Neural crest cell (in vitro differentiated cells): ENCODE measurements at regions not wholly inside any gene's neighbourhood (a gene's known extent, or its start where the extent isn't known, plus 50 kb on each side); places are given as distances from the start of the nearest gene placed in this dataset.

Experiments used
- DNase-seq: peaks from one replicate; pipeline ENCODE4 v3.0.0; 2021; ENCODE audit warnings: low read depth, mixed read lengths, low spot score
- H3K27ac Mint-ChIP-seq: one replicate; pipeline ENCODE4 v1.8.0; 2021; ENCODE audit warnings: mild to moderate bottlenecking, mixed read lengths; ENCODE audit not compliant: unreplicated experiment
- H3K27me3 Mint-ChIP-seq: 2 replicates; pipeline ENCODE4 v1.8.0; 2021; ENCODE audit warnings: low read depth, mild to moderate bottlenecking, mixed read lengths
- H3K36me3 Mint-ChIP-seq: 2 replicates; pipeline ENCODE4 v1.8.0; 2021; ENCODE audit warnings: low read depth, mild to moderate bottlenecking, mixed read lengths
- H3K4me1 Mint-ChIP-seq: 2 replicates; pipeline ENCODE4 v1.8.0; 2021; ENCODE audit warnings: mixed read lengths
- H3K4me3 Mint-ChIP-seq: one replicate; pipeline ENCODE4 v1.8.0; 2021; ENCODE audit warnings: mild to moderate bottlenecking, mixed read lengths
- H3K9me3 Mint-ChIP-seq: 2 replicates; pipeline ENCODE4 v1.8.0; 2021; ENCODE audit warnings: mixed read lengths
- TF ChIP-seq, protein P1 (sequence below): fragments of 200-600 bp; sonication (generic); conservative IDR thresholded peaks from 2 replicates; pipeline ENCODE4 v1.5.0; 2021; ENCODE audit warnings: antibody characterized with exemption, mild to moderate bottlenecking

DNA sequence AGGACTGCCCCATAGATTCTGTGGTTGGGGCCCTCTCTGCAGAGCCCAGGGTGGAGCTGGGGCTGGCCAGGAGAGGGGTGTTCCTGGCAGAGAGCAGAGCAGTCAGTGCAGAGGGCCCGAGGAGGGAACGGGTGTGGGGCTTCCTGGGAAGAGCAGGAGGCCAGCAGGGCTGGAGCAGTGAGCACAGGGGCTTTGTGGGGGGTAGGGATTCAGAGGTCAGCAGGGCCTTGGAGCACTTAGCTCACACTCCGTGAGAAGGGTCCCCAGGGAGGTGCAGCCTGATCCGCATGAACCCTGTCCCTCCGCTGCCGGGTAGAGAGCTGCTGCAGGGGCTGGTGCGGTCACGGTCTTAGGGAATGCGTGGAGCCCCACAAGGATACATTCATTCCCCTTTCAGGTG, 113.0 kb upstream of the CIBAR2 start:
- H3K9me3 Mint-ChIP-seq: no peaks in the 10 kb centered on the region
- no peak for DNase-seq
- H3K27me3 Mint-ChIP-seq: peaks cover 17% of the 10 kb centered on the region
- no peak overlapping the region for H3K4me3 Mint-ChIP-seq
- H3K27ac Mint-ChIP-seq: no peak overlapping the region
- TF ChIP-seq, protein P1, sequence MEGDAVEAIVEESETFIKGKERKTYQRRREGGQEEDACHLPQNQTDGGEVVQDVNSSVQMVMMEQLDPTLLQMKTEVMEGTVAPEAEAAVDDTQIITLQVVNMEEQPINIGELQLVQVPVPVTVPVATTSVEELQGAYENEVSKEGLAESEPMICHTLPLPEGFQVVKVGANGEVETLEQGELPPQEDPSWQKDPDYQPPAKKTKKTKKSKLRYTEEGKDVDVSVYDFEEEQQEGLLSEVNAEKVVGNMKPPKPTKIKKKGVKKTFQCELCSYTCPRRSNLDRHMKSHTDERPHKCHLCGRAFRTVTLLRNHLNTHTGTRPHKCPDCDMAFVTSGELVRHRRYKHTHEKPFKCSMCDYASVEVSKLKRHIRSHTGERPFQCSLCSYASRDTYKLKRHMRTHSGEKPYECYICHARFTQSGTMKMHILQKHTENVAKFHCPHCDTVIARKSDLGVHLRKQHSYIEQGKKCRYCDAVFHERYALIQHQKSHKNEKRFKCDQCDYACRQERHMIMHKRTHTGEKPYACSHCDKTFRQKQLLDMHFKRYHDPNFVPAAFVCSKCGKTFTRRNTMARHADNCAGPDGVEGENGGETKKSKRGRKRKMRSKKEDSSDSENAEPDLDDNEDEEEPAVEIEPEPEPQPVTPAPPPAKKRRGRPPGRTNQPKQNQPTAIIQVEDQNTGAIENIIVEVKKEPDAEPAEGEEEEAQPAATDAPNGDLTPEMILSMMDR: no peak
- no peaks in the 10 kb centered on the region for H3K36me3 Mint-ChIP-seq
- H3K4me1 Mint-ChIP-seq: peaks cover 51% of the 10 kb centered on the region

DNA sequence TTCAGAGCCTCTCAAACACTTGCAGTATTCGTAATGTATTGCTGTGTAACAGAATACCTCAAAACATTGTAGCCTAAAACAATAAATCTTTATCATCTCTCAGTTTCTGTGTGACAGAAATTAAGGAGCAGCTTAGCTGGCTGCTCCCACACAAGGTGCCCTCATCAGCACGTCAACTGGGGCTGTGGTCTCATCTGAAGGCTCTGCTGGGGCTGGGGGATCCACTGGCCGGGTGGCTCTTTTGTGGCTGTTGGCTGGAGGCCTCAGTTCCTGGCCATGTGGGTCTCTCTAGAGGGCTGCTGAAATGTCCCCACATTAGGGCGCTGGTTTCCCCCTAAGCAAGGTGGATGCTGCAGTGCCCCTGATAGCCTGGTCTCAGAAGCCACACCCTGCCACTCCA, 113.4 kb upstream of the CIBAR2 start:
- Mint-ChIP-seq H3K27me3 (peaks cover 21% of the 10 kb centered on the region), H3K36me3 (no peaks in the 10 kb centered on the region), H3K4me3 (no peak overlapping the region), H3K27ac (no peak overlapping the region), H3K4me1 (peaks cover 51% of the 10 kb centered on the region), H3K9me3 (peaks cover 2% of the 10 kb centered on the region)
- TF ChIP-seq, protein P1: no peak
- DNase-seq: no peak

DNA sequence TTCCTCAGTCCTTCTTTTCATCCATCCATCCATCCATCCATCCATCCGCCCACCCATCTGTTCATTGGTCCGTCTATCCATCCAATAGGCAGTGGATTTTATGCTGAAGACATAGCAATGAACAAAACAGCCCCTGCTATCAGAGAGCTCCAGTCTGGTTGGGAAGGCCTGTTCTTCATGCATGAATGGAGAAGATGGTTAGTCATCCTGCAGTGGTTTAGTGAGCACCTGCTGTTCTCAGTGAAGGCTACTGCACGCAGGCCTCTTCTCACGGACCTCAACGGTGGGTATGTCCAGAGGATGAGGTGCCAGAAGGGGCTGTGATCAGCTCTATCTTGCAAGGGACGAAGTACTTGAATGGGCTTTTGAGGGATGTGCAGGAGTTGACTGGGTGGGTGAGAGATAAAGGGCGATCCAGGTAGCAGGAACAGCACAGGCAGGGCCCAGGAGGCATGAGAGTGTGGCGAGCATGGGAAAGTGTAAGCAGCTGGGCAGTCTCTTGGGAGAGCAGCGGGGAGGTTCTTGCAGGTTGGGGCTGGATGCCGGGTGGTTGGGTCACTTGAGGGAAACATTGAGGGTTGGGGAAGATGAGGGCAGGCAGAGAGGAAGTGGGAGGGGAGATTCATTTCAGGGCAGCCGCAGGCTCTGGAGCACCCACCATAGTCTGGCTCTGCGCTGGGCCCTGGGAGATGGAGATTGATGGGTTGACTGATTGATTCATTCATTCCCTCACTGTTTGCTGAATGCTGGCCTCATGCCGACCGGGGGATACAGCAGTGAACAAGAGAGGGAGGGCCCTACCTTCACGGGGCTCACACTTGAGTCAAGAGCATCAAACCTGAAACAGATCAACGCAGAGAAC, 115.0 kb upstream of the CIBAR2 start:
- no peak for DNase-seq
- Mint-ChIP-seq H3K4me1 (peaks cover 48% of the 10 kb centered on the region), H3K27me3 (peaks cover 21% of the 10 kb centered on the region), H3K27ac (no peak overlapping the region), H3K9me3 (peaks cover 9% of the 10 kb centered on the region), H3K36me3 (no peaks in the 10 kb centered on the region), H3K4me3 (no peak overlapping the region)
- TF ChIP-seq, protein P1: no peak

DNA sequence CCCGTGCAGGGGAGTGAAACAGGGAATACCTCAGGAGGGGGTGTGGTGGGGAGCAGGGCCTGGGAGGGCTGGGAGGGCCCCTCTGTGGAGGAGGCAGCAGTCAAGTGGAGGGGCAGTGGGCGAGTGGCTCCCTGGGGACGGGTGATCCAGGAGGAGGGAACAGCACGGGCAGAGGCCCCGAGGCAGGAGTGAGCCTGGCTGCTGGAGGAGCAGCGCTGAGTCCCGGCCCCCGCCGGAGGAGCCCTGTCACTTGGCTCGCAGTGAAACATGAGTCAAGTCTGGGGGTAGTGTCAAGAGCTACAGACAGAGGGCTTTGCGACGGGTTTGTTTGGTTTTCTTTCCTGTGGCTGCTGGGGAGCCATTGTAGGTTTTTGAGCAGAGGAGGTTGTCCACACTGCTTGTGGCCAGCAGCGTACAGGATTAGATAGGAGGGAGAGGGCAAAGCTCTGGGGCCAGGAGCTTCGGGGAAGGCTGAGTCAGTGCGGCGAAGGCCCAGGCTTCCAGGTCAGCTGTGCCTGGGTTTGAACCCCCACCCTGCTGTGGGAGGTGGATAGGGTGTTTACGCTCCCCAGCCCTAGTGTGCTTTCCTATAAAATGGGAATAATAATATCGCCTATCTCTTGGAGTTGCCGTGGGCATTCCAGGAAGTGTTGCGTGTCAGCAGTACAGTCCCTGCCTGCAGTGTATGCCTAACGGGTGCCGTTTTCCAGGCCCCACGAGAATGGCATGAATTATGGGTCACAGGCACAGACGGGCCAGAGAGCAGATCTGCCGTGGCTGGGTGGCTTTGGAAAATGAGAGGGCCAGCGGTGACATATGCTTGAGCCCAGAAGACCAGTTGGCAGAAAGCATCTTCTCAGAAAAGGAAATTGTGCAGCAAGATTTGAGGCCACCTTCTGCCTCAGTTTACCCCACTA, 115.9 kb upstream of the CIBAR2 start:
- H3K27me3 Mint-ChIP-seq: peaks cover 20% of the 10 kb centered on the region

DNA sequence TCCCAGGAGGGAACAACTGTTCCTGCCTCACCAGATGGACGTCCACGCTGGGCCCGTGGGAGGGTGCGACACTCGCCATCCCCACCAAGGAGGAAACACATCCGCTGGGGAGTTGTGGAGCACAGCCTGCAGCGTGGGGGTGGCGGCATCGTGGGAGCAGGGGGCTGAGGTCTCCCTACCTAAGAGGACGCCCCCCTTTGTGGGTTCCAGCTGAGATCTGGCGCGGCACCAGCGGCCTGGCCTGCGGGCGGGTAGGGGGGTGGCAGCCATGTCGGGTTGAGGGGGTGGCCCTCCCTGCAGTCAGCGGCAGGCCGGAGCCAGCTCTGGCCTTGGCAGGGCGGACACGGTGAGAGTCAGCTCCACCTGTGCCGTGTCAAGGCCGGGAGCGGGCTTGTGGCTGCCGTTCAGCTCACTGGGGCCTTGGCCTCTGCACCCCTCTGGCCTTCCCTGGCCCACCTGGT, 116.7 kb upstream of the CIBAR2 start:
- Mint-ChIP-seq H3K27ac (no peak overlapping the region), H3K4me3 (no peak overlapping the region), H3K27me3 (peaks cover 22% of the 10 kb centered on the region), H3K4me1 (peaks cover 44% of the 10 kb centered on the region), H3K9me3 (peaks cover 9% of the 10 kb centered on the region), H3K36me3 (no peaks in the 10 kb centered on the region)
- TF ChIP-seq, protein P1: no peak
- DNase-seq: no peak

More for the DNA sequence above, 115.9 kb upstream of the CIBAR2 start:
- Mint-ChIP-seq H3K27ac (no peak overlapping the region), H3K9me3 (peaks cover 9% of the 10 kb centered on the region), H3K4me3 (no peak overlapping the region), H3K4me1 (peaks cover 41% of the 10 kb centered on the region), H3K36me3 (no peaks in the 10 kb centered on the region)
- TF ChIP-seq, protein P1: peak; percentile 17
- DNase-seq: no peak
